ENCODE measurements at regions not wholly inside any gene's neighbourhood (a gene's known extent, or its start where the extent isn't known, plus 50 kb on each side); places are given as distances from the start of the nearest gene placed in this dataset.

DNA sequence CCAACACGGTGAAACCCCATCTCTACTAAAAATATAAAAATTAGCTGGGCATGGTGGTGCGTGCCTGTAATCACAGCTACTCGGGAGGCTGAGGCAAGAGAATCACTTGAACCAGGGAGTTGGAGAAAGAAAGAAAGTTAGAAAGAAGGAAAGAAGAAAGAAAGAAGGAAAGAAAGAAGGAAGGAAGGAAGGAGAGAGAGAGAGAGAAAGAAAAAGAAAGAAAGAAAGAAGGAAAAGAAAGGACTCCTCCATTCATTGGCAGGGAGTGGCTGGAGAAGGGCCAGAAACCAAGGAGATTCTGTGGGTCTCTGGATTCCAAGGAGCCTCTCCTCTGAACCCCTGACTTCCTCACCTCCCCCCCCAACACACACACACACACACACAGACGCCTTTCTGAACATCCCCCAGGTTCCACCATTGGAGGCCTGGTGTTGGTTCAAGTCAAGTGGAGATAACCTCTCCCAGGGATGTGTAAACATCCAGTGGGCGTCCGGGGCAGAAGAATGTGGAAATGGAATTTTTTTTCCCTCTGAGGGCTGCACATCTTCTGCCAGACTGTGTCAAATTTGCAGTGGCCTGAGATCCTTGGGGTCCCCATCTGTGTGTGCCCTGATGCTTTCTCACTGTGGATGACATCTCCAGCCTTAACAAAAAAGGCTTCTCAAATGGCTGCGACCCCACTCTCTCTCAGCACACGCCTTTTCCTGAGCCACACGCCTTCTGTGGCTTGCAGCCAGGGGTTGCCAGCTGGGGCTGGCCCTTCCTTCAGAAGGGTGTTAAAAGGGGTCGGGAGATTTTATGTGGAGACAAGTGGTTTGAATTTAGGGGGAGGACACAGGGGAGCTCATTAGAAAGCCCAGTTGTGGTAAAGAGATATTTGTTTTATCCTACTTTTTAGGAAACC, 109.3 kb upstream of the HAND1 start:
- no peak for DNase-seq

GRCh38 chr5:154583671-154584177, 105.7 kb upstream of the HAND1 start:
- no peak for DNase-seq

- DNase-seq, result no peak
Measured at GRCh38 chr5:154580422-154580821, 102.4 kb upstream of the HAND1 start.

DNA sequence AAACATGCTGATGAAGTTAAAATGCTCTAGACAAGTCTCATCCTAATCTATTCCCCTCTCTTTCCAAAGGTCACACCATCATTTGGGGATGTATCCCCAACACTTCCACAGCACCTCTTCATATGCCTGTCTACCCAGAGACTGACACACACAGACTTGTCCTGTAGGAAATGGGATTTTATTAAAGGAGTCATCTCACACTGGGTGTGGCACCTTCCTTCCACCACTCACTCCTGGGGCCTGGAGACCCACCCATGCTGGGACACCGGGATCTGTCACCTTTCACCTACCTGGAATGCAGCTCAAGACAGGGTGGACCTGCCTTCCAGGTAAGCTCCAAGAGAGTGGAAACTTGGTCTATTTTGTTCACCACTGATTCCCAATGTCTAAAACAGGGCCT, 99.4 kb upstream of the HAND1 start:
- no peak for DNase-seq

DNA sequence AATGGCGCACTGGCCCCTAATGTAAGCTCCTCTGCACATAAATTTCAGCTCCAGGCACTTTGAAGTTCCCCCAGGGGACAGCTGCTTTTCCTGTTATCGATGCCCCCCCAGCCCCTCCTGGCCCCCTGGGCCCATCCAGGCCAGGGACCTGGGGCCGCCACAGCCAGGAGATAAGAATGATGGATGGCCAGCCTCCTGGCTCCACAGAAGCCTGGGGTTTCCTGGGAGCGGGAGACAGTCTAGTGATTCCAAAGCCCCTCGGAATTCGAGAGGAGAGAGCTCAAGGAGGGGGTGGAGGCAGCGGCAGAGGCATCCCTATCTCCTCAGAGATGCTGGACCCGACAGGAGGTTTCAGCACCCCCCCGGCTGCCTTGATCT, 98.4 kb upstream of the HAND1 start:
- DNase-seq, result no peak

DNA sequence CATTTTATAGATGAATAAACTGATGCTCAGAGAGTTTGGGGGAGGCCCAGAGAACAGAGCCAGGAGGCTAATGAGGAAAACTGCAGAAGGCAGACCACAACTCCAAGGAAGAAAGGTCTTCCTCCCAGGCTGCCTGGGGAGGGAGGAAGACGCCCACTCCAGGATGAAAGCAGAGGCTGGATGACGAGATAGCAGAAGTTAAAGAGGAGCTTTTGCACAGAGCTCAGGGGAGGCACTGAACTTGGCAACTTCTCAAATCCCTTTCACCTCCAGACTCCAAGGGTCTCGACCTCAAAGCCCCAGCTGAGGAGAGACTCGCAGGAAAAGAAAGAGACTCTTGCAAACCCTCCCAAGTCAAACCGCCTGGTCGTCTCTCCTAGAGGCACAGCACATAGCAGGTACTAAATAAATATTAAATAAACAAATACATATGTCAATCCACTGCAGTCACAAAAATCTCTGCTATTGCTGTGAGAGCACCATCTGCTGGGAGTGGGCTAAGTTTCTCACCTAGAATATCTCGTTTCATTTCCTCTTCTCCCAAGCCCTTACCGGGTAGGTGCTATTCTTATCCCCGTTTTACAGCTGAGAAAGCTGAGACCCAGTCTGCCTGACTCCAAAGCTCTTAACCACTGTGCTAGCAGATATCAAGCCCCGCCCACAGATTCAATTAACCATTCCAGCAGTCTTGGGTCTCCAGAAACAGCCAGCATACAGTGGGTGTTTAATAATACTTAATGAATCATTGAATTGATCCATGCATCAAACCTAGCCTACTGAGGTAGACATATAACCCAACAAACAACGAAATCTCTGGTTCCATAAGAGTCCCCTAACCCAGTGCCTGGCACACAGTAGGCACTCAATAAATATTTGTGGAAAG, 97.8 kb upstream of the HAND1 start:
- DNase-seq, result no peak

DNA sequence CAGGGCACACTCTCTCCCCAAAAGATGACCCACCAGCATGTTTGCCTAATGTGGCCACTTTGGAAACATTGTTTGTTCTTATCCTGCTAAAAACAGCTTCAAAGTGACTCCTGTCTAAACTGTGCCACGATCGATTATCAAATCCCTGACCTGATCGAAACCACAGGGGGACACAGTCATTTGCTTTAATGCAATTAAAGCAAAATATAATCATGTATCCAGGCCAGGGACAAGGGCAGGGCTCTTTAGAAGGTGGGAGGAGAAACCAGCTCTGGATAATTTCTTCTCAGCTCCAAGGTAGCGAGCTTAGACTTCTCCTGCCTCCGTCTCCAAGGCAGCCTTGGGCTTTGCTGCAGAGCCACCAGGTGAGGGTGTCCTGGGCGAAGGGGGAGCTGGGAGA, 95.0 kb upstream of the HAND1 start:
- no peak for DNase-seq

- no peak for DNase-seq
Measured at GRCh38 chr5:154571325-154572035, 93.5 kb upstream of the HAND1 start.

GRCh38 chr5:154570572-154571324, 92.7 kb upstream of the HAND1 start:
- DNase-seq, result no peak

GRCh38 chr5:154568589-154568988, 90.6 kb upstream of the HAND1 start:
- DNase-seq, result no peak

DNA sequence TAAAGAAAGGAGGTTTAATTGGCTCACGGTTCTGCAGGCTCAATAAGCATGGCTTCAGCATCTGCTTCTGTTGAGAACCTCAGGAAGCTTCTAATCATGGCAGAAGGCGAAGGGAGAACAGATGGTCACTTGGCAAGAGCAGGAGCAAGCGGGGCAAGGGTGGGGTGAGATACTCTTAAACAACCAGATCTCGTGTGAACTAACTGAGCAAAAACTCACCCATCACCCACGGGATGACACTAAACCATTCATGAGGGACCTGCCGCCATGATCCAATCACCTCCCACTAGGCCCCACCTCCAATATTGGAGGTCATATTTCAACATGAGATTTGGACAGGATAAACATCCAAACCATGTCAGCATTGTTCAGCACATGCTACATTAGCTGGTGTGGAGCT, 89.1 kb upstream of the HAND1 start:
- no peak for DNase-seq

DNA sequence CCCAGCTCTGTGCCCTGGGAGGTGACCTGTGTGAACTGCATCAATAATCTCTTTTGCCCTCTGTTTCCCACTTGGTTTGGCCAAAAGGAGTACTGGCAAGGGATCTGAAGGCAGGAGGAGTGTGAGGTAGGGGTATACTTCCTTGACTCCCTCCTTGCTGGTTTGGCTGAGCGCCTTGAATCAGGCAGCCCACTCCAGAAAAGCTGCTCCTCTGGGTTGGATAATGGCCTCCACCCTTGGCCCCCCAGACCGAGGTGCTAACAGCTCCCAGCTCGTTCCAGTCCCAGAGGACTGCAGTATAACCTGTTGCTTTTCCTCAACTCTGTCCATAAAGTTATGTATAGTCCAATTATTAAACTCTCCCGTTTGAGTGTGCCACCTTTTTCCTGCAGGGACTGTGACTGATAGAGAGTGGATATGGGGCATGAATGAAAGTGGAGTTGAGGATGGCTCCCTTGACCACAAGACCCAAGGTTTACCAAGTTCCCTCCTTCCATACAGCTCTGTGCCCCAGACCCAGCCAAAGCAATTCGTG, 88.2 kb upstream of the HAND1 start:
- DNase-seq, result no peak

DNA sequence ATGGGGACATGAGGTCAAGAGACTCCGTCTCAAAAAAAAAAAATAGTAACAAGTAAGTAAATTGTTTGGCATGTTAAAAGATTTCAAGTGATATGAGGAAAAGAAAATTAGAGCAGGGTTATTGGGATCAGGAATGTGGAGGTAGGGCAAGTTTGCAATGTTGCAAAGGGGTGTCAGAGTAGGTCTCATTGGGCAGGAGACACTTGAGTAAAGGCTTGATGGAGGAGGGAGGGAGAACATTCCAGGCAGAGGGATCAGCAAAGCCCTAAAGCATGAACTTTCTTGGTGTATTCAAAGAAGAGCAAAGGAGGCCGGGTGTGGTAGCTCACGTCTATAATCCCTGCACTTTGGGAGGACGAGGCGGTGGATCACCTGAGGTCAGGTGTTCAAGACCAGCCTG, 87.1 kb upstream of the HAND1 start:
- no peak for DNase-seq

- no peak for DNase-seq
Measured at GRCh38 chr5:154562244-154562880, 84.3 kb upstream of the HAND1 start.

GRCh38 chr5:154559398-154560276, 81.6 kb upstream of the HAND1 start:
- no peak for DNase-seq

DNA sequence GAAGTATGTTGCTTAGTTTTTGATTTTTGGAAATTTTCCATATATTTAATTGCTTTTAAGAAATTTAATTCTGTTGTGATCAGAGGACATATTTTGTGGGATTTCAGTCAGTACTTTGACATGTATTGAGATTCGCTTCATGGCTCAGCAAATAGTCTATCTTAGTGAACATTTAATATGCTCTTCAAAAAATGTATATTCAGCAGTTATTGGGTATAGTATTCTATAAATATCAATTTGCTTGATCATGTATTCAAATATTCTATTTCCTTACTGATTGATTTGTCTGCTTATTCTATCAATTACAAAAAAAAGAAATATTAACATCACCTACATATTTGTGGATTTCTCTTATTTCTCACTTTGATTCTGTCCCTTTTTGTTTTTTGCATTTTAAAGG, 79.5 kb upstream of the HAND1 start:
- no peak for DNase-seq

- DNase-seq, result no peak
Measured at GRCh38 chr5:154547551-154547950, 69.5 kb upstream of the HAND1 start.

GRCh38 chr5:154546719-154547118, 68.7 kb upstream of the HAND1 start:
- no peak for DNase-seq

DNA sequence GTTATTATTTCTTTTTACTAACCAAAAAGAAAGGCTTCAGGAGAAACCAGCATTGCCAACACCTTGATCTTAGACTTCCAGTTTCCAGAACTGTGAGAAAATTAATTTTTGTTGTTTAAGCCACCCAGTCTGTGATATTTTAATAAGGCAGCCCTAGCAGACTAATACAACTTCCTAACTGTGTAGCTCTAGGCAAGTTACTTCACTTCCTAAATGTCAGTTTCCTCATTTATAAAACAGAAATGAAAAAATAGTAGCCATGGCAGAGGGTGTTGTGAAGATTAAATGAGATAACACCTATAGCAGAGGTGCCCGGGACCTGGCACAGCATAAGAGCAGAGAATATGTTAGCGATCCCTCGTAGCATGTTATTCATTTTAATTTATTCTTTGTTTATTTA, 66.6 kb upstream of the HAND1 start:
- no peak for DNase-seq

- no peak for DNase-seq
Measured at GRCh38 chr5:154543380-154543779, 65.4 kb upstream of the HAND1 start.

DNA sequence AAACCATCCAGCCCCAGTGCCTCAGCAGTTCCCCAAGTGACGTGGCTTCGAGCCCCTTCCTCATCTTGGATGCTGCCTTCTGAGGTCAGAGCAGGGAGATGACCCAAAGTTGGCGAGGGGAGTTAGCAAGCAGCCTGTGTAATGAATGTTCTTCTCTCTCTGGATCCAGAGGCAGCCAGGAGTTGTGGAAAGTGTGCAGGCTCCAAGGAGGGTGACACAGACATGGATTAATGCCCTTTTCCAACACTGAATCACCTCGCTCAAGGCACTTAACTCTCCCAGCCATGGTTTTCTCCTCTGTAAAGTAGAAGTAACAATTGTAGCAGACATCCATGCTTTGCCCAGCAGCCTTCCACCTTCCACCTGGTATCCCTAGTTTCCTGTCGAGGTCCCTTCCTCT, 64.6 kb upstream of the HAND1 start:
- DNase-seq, result no peak

Data from stimulated activated CD4-positive, alpha-beta T cell treated with anti-CD3 and anti-CD28 coated beads, Interleukin-15, amount 100 ng/mL, for 24 hours (primary cell).